Urinary bladder (tissue), 3 donors: ENCODE measurements at regions not wholly inside any gene's neighbourhood (a gene's known extent, or its start where the extent isn't known, plus 50 kb on each side); places are given as distances from the start of the nearest gene placed in this dataset.
"Not testable (repeated sequence)": the region's sequence is repeated elsewhere in the genome, so short reads cannot be mapped to it uniquely, and the experiment has no call there.

Experiments
- DNase-seq: peaks from one replicate; pipeline ENCODE4 v3.0.0-alpha.2; 2015; ENCODE audit errors: extremely low spot score
- H3K27ac ChIP-seq: one replicate; pipeline ENCODE4 v1.5.1; 2013; ENCODE audit warnings: low read depth, mild to moderate bottlenecking, moderate library complexity
- H3K36me3 ChIP-seq: one replicate; pipeline ENCODE4 v1.6.1; 2013; ENCODE audit warnings: mild to moderate bottlenecking, moderate library complexity; ENCODE audit not compliant: insufficient read depth
- H3K4me1 ChIP-seq: one replicate; pipeline ENCODE4 v1.6.1; 2013; ENCODE audit warnings: mild to moderate bottlenecking, moderate library complexity; ENCODE audit not compliant: insufficient read depth
- H3K4me3 ChIP-seq: one replicate; pipeline ENCODE4 v1.5.1; 2013; ENCODE audit warnings: low read depth, low read length
- WGBS: extraction: QIAGEN DNeasy Blood & Tissue Kit; methylation state at CpG from one replicate; pipeline ENCODE4 v1.1.7; 2013; 5-methylcytosine and 5-hydroxymethylcytosine counted together
- donor health status: healthy with polysubstance abuse.
- donor health status: healthy.

DNA sequence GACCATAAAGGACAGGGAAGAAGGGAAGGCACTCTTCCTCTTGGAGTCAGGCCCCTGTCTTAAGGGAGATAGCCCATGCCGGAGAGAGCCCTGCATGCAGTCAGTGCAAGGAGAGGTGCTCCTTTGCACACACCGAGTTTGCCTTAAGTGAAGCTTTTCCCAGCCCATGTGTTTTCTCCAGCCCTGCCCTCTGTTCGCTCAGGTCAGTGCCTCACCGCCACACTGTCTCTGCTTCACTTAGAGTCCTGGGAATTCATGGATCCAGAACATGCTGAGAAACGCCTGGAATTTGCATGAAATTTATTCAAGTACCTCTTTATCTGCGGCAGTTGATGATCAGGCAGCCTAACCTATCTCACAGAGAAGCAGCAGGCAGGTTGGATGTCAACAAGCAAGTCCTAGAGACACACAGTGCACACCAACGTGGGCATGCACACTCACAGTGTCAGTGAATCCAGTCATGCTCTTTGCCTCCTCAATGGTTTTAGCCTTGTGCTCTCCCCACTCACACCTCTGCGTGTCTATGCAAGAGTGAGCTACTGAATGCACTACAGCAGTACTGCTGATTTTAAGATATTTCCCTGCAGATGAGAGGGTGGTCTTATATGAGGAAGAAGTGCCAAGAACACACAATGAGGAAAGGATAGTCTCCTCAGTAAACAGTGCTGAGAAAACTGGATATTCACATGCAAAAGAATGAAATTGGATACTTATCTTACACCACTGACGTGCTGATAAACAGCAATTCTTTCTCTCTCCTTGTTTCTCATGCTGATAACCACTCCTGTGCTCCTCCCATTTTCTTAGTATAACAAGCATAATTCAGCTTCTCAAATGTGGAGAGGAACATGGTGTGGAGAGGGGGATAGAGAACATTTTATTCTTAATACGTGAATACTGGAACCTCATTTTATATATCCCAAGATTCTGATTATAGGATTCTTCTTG, 295.1 kb upstream of the CDYL start:
- Histone ChIP-seq H3K4me3 (no peak overlapping the region), H3K4me1 (no peaks in the 10 kb centered on the region), H3K36me3 (no peaks in the 10 kb centered on the region), H3K27ac (no peak overlapping the region)
- no peak for DNase-seq
- WGBS, result 60% methylated on average over 10 of the region's 10 CpGs

DNA sequence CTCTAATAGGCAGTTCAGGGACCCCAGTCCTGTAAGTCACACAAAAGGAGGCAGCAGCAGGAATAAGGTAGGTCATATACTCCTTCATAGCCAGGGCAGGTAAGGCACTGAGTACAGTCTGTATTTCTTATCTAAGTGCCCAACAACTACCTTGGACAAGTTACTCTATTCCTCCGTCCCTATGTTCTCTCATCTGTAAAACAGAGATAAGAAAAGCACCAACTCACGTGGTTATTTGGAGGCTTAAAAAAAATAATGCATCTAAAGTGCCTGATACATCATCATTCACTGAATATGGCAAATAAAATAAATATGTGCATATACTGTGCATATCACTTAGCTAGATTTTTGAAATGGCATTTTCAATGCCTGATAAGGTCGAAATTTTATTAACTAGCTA, 298.1 kb upstream of the CDYL start:
- no peak for DNase-seq
- Histone ChIP-seq H3K4me1 (no peaks in the 10 kb centered on the region), H3K4me3 (no peak overlapping the region), H3K27ac (no peak overlapping the region), H3K36me3 (no peaks in the 10 kb centered on the region)
- 63% methylated on average over 3 of the region's 3 CpGs for WGBS

DNA sequence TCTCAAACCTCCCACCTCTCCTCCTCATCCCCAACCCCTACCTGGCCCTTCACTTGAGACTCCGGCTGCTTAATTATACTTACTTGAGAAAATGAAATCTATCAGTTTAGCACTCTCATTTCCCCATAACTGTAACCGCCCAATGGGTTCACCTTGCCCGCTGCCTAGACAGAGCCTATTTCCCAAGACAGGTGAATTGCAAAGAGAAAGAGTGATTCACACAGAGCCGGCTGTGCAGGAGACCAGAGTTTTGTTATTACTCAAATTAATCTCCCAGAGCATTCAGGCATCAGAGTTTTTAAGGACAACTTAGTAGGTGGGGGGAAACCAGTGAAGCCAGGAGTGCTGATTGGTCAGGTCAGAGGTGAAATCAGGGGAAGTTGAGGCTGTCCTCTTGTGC, 301.4 kb upstream of the CDYL start:
- no peaks in the 10 kb centered on the region for H3K36me3 ChIP-seq
- WGBS, result 85% methylated on average over 4 of the region's 4 CpGs
- DNase-seq, result no peak
- no peak overlapping the region for H3K27ac ChIP-seq
- H3K4me1 ChIP-seq, result no peaks in the 10 kb centered on the region
- H3K4me3 ChIP-seq, result no peak overlapping the region

DNA sequence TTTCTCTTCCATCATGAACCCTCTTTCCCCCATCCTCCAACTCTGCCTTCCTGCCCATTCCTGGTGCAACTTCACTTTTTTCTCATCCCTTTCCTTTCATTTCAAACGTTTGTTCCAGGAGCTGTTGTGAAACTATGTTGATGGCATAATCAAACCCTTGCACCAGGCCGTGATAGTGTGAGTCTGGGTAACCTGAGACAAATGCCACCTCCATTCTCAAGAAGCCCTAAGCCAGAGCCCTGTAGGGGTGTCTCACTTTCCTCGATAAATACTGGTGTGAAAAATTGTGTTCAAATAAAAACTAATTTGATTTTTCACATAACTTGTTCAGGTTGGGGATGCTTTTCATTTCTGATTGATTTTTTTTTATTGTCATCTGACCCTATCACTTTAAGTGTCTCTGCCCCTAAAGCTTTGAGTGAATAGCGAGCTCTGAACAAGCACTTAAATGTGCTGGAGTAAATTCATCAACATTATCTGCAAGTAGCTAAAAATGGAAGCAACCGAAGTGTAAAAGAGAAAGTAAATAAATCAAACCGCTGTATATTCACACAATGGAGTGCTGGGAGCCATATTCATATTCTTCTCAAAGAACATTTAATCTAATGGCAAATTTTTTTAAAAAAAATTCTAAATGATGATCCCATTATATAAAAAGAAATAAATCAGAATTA, 303.1 kb upstream of the CDYL start:
- Histone ChIP-seq H3K36me3 (no peaks in the 10 kb centered on the region), H3K4me3 (no peak overlapping the region), H3K27ac (no peak overlapping the region), H3K4me1 (no peaks in the 10 kb centered on the region)
- WGBS, result 71% methylated on average over 6 of the region's 6 CpGs
- DNase-seq, result no peak

DNA sequence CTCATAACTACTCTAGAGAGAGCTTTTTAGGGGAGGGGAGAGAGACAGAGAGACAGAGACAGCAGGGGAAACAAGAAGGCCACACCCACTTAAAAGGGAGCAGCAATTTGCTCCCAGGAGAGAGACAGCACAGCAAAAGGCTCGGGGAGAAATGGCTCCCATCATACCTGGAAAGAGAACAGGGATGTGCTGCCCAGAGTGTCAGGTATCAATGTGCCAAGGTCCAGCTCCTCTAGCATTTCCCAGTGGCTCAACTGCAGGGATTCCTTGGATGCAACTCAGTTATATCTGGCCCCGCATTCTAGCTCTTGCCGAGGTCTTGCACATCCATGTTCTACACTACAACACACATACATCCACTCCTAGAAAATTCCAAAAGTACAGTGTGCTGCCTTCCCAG, 304.0 kb upstream of the CDYL start:
- no peak for DNase-seq
- Histone ChIP-seq H3K27ac (no peak overlapping the region), H3K36me3 (no peaks in the 10 kb centered on the region), H3K4me3 (no peak overlapping the region), H3K4me1 (no peaks in the 10 kb centered on the region)
- 95% methylated on average over 3 of the region's 3 CpGs for WGBS

DNA sequence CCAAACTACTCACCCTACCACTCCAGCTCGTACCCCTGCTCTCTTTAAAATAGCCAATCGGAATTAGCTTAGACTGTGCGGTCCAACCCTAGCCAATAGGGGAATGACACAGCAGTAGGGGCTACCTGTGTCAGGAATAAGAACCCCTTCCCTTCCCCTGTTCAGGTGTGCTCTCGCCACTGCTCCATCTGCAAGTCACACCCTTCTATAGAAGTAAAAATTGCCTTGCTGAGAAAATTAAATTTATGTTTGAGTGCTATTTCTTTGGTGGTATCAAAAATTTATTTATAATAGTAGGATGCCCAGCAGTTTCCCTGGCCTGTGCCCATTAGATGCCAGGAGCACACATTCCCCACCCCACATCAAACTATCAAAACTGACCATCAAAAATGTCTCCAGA, 304.7 kb upstream of the CDYL start:
- H3K4me3 ChIP-seq, H3K4me1 ChIP-seq, H3K27ac ChIP-seq, DNase-seq, H3K36me3 ChIP-seq: not testable (repeated sequence)
- 93% methylated on average over 4 of the region's 4 CpGs for WGBS

DNA sequence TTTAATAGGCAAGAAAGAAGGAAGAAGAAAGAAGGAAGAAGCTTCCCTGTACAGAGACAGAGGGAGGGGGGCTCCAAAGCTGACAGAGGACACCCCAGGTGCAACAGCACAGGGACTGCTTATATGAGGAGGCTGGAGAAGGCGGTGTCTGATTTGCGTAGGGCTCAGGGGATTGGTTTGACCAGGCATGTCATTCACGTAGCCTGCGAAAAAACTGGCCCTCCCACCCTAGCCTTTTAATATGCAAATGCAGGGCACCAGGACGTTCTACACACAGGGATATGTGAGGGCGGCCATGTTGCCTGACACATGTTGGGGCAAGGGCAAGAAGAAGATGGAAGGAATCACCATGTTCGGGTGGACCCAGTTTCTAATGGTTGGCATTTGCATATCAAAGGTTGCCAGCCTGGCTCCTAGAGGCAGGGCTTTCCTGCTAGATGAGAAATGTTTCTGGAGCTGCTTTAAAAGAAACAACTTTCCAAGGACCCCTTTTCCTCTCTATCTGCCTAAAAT, 305.4 kb upstream of the CDYL start:
- no peak overlapping the region for H3K4me3 ChIP-seq
- no peak overlapping the region for H3K27ac ChIP-seq
- 87% methylated on average over 7 of the region's 7 CpGs for WGBS
- H3K4me1 ChIP-seq, result no peaks in the 10 kb centered on the region
- DNase-seq, result no peak
- H3K36me3 ChIP-seq, result no peaks in the 10 kb centered on the region

DNA sequence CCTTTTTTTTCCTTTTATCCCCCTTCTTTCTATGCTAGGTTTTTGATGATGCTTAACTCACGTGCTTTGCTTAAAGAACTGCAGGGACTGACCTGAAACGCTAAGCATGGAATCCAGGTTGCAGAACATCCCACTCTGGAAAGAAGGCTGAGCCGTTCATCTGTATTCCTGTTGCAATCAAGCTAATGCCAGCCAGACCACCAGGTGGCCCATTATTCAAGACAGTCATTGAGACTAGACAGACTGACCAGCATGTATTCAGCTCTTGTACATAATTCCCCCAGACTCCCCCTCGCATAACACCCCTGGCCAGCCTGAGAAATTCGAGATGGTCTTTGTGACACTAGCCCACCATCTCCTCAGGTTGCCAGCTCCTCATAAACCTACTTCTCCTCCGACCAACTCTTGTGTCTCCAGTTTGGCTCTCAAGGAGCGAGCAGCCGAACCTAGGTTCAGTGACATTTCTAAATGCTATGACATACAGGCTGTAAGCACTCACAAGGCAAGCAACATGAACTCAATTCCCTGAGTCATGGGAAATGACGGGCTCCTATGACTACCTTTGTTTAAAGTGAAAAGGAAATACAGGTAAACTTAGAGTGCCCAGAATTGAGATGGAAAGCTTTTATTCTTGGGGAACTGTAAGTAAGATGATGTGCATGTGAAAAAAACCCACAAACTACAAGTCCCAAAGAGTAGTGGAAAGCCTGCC, 309.3 kb upstream of the CDYL start:
- Histone ChIP-seq H3K4me3 (no peak overlapping the region), H3K27ac (no peak overlapping the region), H3K4me1 (no peaks in the 10 kb centered on the region), H3K36me3 (no peaks in the 10 kb centered on the region)
- DNase-seq, result no peak
- WGBS, result 81% methylated on average over 9 of the region's 9 CpGs

DNA sequence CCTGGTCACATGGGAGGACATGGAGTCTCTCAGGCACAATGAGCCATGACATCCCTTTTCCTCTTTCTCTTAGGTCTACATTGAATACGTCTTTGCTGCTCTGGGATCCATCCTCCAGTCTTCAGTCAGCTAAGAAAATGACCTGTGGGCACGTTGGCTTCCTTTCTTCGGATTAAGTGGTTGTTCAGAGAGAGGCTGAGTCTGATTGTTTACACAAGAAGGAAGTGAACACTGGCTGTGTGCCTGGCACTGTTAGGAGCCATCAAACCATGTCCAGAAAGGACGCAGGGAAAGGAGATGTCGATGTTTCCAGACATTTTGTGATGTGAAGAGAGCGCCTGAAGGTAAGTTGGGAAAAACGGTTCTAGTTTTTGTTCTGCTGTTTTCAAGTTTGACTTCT, 309.9 kb upstream of the CDYL start:
- WGBS, result 43% methylated on average over 7 of the region's 7 CpGs
- Histone ChIP-seq H3K4me3 (no peak overlapping the region), H3K27ac (no peak overlapping the region), H3K36me3 (no peaks in the 10 kb centered on the region), H3K4me1 (no peaks in the 10 kb centered on the region)
- DNase-seq, result no peak

DNA sequence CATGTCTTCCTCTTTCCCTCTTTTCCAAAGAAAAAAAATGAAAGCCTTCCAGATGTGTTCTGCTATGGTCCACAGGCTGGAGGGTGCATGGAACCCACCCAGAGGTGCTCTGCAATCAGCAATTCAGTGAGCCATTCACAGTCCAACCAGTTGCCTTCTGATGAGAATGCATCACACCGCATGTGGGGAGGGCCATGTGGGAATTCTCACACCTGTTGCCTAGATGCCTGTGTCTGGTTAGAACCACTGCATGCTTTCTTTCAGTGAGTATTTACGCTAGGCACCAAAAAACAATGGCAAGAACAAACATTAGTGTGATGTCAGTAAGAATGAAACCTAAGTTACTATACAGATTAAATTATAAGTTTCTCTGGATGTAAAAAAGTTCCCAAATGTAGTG, 311.6 kb upstream of the CDYL start:
- no peak for DNase-seq
- H3K4me1 ChIP-seq, result no peaks in the 10 kb centered on the region
- H3K27ac ChIP-seq, result no peak overlapping the region
- H3K4me3 ChIP-seq, result no peak overlapping the region
- WGBS, result 95% methylated on average over 2 of the region's 2 CpGs
- no peaks in the 10 kb centered on the region for H3K36me3 ChIP-seq

DNA sequence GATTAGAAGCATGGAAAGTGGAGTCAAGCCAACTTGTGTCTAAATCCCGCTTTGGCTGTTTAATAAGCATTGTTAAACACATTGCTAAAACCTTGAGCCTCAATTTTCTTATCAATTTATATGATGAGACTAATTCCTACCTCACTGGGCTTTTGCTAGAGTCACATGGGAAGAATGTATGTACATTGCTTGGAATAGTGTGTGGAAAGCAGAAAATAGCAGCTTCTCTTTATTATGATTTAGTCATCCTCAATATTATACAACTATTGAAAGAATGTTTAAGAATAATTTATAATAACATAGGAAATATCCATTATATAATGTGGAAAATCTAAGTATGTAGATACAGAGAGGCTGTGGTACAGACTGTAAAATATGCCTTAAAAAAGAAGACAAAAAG, 313.0 kb upstream of the CDYL start:
- Histone ChIP-seq H3K27ac (no peak overlapping the region), H3K4me1 (no peaks in the 10 kb centered on the region), H3K4me3 (no peak overlapping the region), H3K36me3 (no peaks in the 10 kb centered on the region)
- no peak for DNase-seq
- 64% methylated on average over 1 of the region's 1 CpG for WGBS

DNA sequence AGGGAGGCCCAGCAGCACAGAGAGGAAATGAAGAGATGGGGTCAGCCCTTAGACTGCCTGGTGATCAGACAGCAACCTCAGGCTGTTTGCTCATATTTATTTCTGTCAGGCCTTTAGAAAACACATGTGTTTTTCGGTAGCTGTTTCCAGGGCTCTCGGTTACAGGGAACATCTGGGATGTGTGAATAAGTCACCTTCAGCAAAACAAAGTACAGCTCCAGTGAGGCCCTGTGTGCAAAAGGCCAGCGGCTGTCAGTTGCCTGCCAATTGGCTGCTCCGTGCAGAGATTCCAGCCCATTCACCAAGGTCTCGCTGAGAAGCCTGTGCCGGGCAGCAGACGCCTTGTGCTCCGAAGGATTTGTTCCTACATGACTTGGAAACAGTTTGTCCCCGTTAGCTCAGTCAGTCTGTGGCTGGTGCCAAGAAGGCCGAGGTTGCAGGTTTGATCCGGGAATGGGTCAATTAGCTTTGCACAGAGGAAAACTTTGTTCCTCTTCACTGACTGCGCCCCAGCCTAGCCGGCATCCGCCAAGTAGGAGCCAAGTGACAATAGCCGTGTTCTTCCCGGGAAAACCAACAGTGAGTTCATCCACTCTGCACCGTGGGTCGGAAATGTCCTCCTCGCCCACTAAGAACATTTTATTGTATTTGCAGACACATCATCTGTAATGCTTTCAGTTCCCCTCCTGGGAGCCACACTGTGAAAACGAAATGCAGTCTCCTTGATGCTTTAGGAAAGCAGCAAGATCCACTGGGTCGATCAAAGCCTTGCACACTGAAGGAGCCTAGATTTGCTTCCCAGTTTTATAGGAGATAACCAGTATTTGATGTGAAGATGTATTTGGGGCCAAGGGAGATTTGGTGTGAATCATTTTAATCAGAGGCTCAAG, 315.4 kb upstream of the CDYL start:
- Histone ChIP-seq H3K27ac (no peak overlapping the region), H3K4me1 (no peaks in the 10 kb centered on the region), H3K4me3 (no peak overlapping the region), H3K36me3 (no peaks in the 10 kb centered on the region)
- DNase-seq, result no peak
- 43% methylated on average over 21 of the region's 21 CpGs for WGBS

DNA sequence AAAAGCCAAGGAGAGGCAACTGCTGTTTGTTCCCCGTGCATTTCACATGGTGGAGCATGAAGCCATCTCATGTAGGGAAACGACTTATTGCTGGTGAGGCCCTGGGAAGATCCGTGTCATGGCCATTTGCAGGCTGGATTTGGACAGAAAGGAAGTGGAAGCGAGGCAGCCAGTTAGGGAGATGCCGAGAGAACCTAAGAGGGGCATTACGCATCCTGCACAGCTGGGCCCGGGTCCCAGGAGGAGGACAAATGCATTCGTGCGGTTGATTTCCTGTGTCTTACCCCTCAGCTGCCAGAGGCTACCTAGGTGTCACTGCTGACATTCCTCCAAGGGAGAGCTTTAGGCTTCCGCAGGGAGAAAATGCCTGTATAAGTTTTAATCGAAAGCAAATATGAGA, 316.2 kb upstream of the CDYL start:
- H3K27ac ChIP-seq, result no peak overlapping the region

More for the DNA sequence above, 316.2 kb upstream of the CDYL start:
- WGBS, result 80% methylated on average over 11 of the region's 11 CpGs
- Histone ChIP-seq H3K4me3 (no peak overlapping the region), H3K4me1 (no peaks in the 10 kb centered on the region), H3K36me3 (no peaks in the 10 kb centered on the region)
- DNase-seq, result no peak
